Loucy (cell line): ENCODE measurements at regions not wholly inside any gene's neighbourhood (a gene's known extent, or its start where the extent isn't known, plus 50 kb on each side); places are given as distances from the start of the nearest gene placed in this dataset.

ENCODE experiments used
- H2AFZ ChIP-seq: fragments of 200-600 bp; sonication (generic); 2 replicates; pipeline ENCODE4 v1.6.0; 2016; ENCODE audit warnings: antibody characterized with exemption, mild to moderate bottlenecking, low read length, moderate library complexity
- H3F3A ChIP-seq: fragments of 200-600 bp; 2 replicates; pipeline ENCODE4 v1.6.0; 2016; ENCODE audit warnings: antibody characterized with exemption, low read depth, mild to moderate bottlenecking
- H3K27me3 ChIP-seq: fragments of 200-600 bp; sonication (generic); 2 replicates; pipeline ENCODE4 v1.6.1; 2014; ENCODE audit warnings: low read length, mild to moderate bottlenecking; ENCODE audit not compliant: insufficient read depth, poor library complexity, severe bottlenecking
- H3K36me3 ChIP-seq: fragments of 200-600 bp; sonication (generic); 2 replicates; pipeline ENCODE4 v1.6.1; 2016; ENCODE audit warnings: low read length; ENCODE audit not compliant: insufficient read depth
- H3K4me1 ChIP-seq: fragments of 200-600 bp; sonication (generic); 2 replicates; pipeline ENCODE4 v1.5.1; 2014; ENCODE audit warnings: low read length, mild to moderate bottlenecking; ENCODE audit not compliant: insufficient read depth, poor library complexity, severe bottlenecking
- H3K4me2 ChIP-seq: fragments of 200-600 bp; sonication (generic); 2 replicates; pipeline ENCODE4 v1.6.0; 2014; ENCODE audit warnings: antibody characterized with exemption, low read length, low read depth, mild to moderate bottlenecking; ENCODE audit not compliant: poor library complexity, severe bottlenecking
- H3K4me3 ChIP-seq: fragments of 200-600 bp; sonication (generic); 2 replicates; pipeline ENCODE4 v1.5.1; 2014; ENCODE audit warnings: low read length, mild to moderate bottlenecking, mixed read lengths; ENCODE audit not compliant: poor library complexity, severe bottlenecking
- H3K79me2 ChIP-seq: fragments of 200-600 bp; sonication (generic); 2 replicates; pipeline ENCODE4 v1.6.1; 2014; ENCODE audit warnings: low read length; ENCODE audit not compliant: insufficient read depth
- H3K9ac ChIP-seq: fragments of 200-600 bp; sonication (generic); 2 replicates; pipeline ENCODE4 v1.6.0; 2014; ENCODE audit warnings: mild to moderate bottlenecking, low read depth, low read length, moderate library complexity; ENCODE audit not compliant: poor library complexity, severe bottlenecking
- H3K9me2 ChIP-seq: fragments of 200-600 bp; sonication (generic); replicated peaks from 2 replicates; pipeline ENCODE4 v1.6.1; 2016; ENCODE audit warnings: low read depth, low read length, mixed read lengths
- H3K9me3 ChIP-seq: fragments of 200-600 bp; sonication (generic); 2 replicates; pipeline ENCODE4 v1.6.1; 2014; ENCODE audit warnings: mild to moderate bottlenecking, antibody characterized with exemption, low read length, low read depth; ENCODE audit not compliant: insufficient read depth
- H4K20me1 ChIP-seq: fragments of 200-600 bp; sonication (generic); 2 replicates; pipeline ENCODE4 v1.6.0; 2014; ENCODE audit warnings: antibody characterized with exemption, low read length, mild to moderate bottlenecking; ENCODE audit not compliant: insufficient read depth, poor library complexity, severe bottlenecking
- EZH2phosphoT487 ChIP-seq: fragments of 200-600 bp; IDR thresholded peaks from 2 replicates; pipeline ENCODE4 v1.6.1; 2018; ENCODE audit warnings: antibody characterized with exemption, mild to moderate bottlenecking, moderate library complexity, borderline replicate concordance
- TF ChIP-seq, protein P1 (sequence below): fragments of 200-600 bp; sonication (generic); conservative IDR thresholded peaks from 2 replicates; pipeline ENCODE4 v1.5.1; 2014; ENCODE audit warnings: mild to moderate bottlenecking, antibody characterized with exemption, low read length

DNA sequence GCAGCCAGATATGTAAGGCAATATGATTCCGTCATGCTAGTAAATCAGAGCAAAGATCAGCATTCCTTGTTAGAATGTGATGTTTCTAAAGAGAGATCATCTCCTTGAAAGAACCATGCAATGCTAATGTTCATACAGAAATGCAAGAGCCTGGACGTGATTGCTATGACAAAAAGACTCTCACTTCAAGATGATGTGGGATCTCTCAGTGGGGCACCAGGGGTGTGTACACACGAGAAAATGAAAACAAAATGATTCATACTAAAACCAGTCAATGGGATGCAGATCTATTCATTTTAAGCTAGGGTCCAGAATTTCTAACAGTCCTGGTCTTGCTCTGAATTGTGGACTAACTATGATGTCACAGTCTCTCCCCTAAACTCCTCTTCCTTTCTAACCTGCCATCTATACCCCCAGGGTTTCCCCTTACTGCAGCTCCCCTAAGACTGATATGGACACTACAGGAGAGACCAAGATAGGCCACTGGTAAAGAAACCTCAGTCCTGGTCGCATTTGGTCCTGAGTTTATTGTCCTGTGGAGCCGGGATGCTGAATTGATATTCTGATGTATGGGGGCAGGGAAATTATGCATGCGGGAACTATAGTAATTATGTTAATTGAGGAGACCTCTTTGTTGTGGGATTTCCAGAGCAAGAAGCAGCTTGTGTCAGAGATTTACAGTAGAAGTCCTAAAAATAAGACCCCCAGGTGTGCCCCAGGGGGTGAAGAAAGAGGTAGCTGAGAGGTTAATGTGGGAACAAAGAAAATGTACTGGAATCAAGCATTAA, 179.0 kb downstream of the PMP22 start:
- Histone ChIP-seq H2AFZ (no peak overlapping the region), H3K79me2 (no peaks in the 10 kb centered on the region), H3K36me3 (no peaks in the 10 kb centered on the region), H3F3A (no peaks in the 10 kb centered on the region), H4K20me1 (no peaks in the 10 kb centered on the region), H3K4me2 (no peak overlapping the region), H3K4me3 (no peak overlapping the region), H3K27me3 (no peaks in the 10 kb centered on the region), H3K9ac (no peak overlapping the region), H3K9me2 (no peaks in the 10 kb centered on the region), H3K4me1 (no peaks in the 10 kb centered on the region), H3K9me3 (no peaks in the 10 kb centered on the region)
- TF ChIP-seq, protein P1, sequence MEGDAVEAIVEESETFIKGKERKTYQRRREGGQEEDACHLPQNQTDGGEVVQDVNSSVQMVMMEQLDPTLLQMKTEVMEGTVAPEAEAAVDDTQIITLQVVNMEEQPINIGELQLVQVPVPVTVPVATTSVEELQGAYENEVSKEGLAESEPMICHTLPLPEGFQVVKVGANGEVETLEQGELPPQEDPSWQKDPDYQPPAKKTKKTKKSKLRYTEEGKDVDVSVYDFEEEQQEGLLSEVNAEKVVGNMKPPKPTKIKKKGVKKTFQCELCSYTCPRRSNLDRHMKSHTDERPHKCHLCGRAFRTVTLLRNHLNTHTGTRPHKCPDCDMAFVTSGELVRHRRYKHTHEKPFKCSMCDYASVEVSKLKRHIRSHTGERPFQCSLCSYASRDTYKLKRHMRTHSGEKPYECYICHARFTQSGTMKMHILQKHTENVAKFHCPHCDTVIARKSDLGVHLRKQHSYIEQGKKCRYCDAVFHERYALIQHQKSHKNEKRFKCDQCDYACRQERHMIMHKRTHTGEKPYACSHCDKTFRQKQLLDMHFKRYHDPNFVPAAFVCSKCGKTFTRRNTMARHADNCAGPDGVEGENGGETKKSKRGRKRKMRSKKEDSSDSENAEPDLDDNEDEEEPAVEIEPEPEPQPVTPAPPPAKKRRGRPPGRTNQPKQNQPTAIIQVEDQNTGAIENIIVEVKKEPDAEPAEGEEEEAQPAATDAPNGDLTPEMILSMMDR: no peak
- TF ChIP-seq EZH2phosphoT487: no peak

DNA sequence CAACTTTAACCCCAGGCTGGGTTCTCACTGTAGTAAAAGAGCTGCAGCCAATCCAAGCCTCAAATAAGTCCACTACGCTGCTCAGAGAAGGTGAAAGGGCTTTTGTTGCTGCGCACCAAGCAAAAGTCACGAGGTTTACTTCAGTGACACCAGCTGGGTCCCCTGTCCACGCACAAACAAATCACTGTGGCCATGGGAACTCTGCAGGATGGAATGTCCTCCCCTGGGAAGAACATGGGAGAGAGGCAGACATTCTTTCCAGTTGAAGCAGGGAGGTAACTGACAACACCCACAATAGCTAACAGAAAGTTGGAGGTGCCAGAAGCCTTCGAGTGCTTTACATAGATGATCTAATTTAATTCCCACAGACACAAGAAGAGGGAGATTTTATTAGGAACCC, 181.9 kb downstream of the PMP22 start:
- TF ChIP-seq EZH2phosphoT487: no peak
- no peaks in the 10 kb centered on the region for H3K9me2 ChIP-seq
- H3K4me1 ChIP-seq: no peaks in the 10 kb centered on the region
- H3K9me3 ChIP-seq: no peaks in the 10 kb centered on the region
- H3K9ac ChIP-seq: no peak overlapping the region
- H3K79me2 ChIP-seq: no peaks in the 10 kb centered on the region
- no peaks in the 10 kb centered on the region for H3K36me3 ChIP-seq
- H3F3A ChIP-seq: no peaks in the 10 kb centered on the region
- no peak overlapping the region for H2AFZ ChIP-seq
- H3K27me3 ChIP-seq: no peaks in the 10 kb centered on the region
- H3K4me3 ChIP-seq: no peak overlapping the region
- no peak overlapping the region for H3K4me2 ChIP-seq
- no peaks in the 10 kb centered on the region for H4K20me1 ChIP-seq

DNA sequence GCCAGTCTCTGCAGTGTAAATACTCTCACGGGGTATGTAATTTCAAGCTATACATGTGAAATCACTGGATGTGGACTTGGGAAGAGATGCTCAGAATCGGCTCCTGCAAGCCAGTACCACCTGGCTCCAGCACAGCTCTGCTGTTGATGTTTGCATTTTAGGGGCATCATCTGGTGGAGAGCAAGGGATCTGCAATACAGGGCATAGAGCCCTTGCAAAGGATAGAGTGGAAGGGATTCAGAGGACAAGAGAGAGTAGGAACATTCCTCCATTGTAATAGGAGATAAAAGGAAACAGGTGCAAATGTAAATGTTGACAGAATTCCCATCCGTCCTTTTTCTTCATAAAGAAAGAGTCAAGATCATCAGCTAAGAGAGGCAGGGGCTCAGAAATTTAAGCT, 184.1 kb downstream of the PMP22 start:
- Histone ChIP-seq H4K20me1 (no peaks in the 10 kb centered on the region), H3K9me3 (no peaks in the 10 kb centered on the region), H3K4me2 (no peak overlapping the region), H3K4me3 (no peak overlapping the region), H3K79me2 (no peaks in the 10 kb centered on the region), H3K36me3 (no peaks in the 10 kb centered on the region), H3F3A (no peaks in the 10 kb centered on the region), H2AFZ (no peak overlapping the region), H3K27me3 (no peaks in the 10 kb centered on the region), H3K4me1 (no peaks in the 10 kb centered on the region), H3K9me2 (no peaks in the 10 kb centered on the region), H3K9ac (no peak overlapping the region)
- TF ChIP-seq EZH2phosphoT487: no peak
- TF ChIP-seq, protein P1: no peak

DNA sequence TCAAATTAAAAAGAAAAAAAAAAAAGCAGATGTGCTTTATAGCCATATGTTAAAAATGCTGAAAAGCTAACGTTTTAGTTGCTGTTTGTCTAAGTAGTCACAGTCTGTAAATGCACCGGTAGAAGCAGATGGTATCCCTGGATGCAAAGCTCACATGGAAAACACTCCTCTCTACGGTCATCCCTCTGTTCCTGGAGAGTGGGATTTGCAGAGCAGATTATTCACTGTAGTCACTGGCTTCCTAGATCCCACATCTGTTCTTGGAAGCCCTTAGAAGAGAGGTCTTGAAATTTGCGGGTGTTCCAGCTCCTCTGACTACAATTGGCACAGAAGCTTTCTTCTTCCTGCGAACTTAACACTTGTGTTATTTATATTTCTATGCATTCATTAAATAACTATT, 186.6 kb downstream of the PMP22 start:
- TF ChIP-seq EZH2phosphoT487: no peak
- TF ChIP-seq, protein P1: no peak
- no peaks in the 10 kb centered on the region for H3K9me3 ChIP-seq
- no peaks in the 10 kb centered on the region for H3K27me3 ChIP-seq
- no peak overlapping the region for H3K9ac ChIP-seq
- H2AFZ ChIP-seq: no peak overlapping the region
- H3F3A ChIP-seq: no peaks in the 10 kb centered on the region
- H4K20me1 ChIP-seq: no peaks in the 10 kb centered on the region
- H3K9me2 ChIP-seq: no peaks in the 10 kb centered on the region
- H3K4me3 ChIP-seq: no peak overlapping the region
- no peak overlapping the region for H3K4me2 ChIP-seq
- no peaks in the 10 kb centered on the region for H3K4me1 ChIP-seq
- no peaks in the 10 kb centered on the region for H3K36me3 ChIP-seq
- H3K79me2 ChIP-seq: no peaks in the 10 kb centered on the region
